Endothelial cell of umbilical vein (primary cell): ENCODE measurements at regions not wholly inside any gene's neighbourhood (a gene's known extent, or its start where the extent isn't known, plus 50 kb on each side); places are given as distances from the start of the nearest gene placed in this dataset.

Source experiments
- BruUV-seq: library from RNA; stranded (reverse); fragments of 400-500 nt; replicated peaks from 2 replicates; lab custom pipeline; 2021; lab: Mats Ljungman, UMichigan
- CTCF ChIA-PET: fragments of 300-600, 350-600 bp; sonication (Branson Sonifier 250); formaldehyde crosslinking; loops from one replicate; lab custom pipeline; 2021; ENCODE audit warnings: antibody characterized with exemption, inconsistent platforms; lab: Charles Lee
- POLR2A ChIA-PET: fragments of 300-600, 350-600 bp; sonication (Branson Sonifier 250); formaldehyde crosslinking; loops from one replicate; lab custom pipeline; 2021; ENCODE audit warnings: antibody characterized with exemption, inconsistent platforms; lab: Charles Lee
- DNase-seq: peaks from one replicate; pipeline ENCODE4 v3.0.0-alpha.2; 2011; ENCODE audit warnings: low read depth, low spot score
- FAIRE-seq: peaks from 2 replicates; lab custom pipeline; 2011; peaks lifted over from hg19 to GRCh38; lab: Jason Lieb, UNC
- H2AFZ ChIP-seq: 2 replicates; pipeline ENCODE4 v1.6.0; 2012; ENCODE audit warnings: low read depth, low read length, control low read depth, inconsistent platforms
- H3K27ac ChIP-seq: 2 replicates; pipeline ENCODE4 v1.5.1; 2011; ENCODE audit warnings: low read depth, mild to moderate bottlenecking, control low read depth, low read length, moderate library complexity; ENCODE audit not compliant: insufficient read depth
- H3K27me3 ChIP-seq, 2 experiments: 2 replicates each; pipeline versions ENCODE4 v1.6.0 to v1.6.1; 2011; ENCODE audit warnings: low read length in 2 of 2, mixed read lengths in 1 of 2; ENCODE audit not compliant: control insufficient read depth in 2 of 2, insufficient read depth in 2 of 2
- H3K36me3 ChIP-seq, 2 experiments: 2 replicates in 1 of 2; 3 replicates in 1 of 2; pipeline ENCODE4 v1.5.1; 2011; ENCODE audit warnings: low read length in 2 of 2, mild to moderate bottlenecking in 1 of 2, moderate library complexity in 1 of 2; ENCODE audit not compliant: control insufficient read depth in 2 of 2, insufficient read depth in 2 of 2; ENCODE audit errors: extremely low read depth in 1 of 2
- H3K4me1 ChIP-seq: 3 replicates; pipeline ENCODE4 v1.5.1; 2011; ENCODE audit warnings: mild to moderate bottlenecking, low read length; ENCODE audit not compliant: control insufficient read depth, insufficient read depth; ENCODE audit errors: extremely low read depth
- H3K4me2 ChIP-seq: 2 replicates; pipeline ENCODE4 v1.6.1; 2011; ENCODE audit warnings: low read length, control low read depth, mixed read lengths; ENCODE audit not compliant: insufficient read depth
- H3K4me3 ChIP-seq, 3 experiments: fragments of 200-600 bp in 1 of 3; sonication (generic), shearing (Covaris generic) in 1 of 3; replicated peaks in 1 of 3; 2 replicates each; pipeline ENCODE4 v1.5.1; 2011 to 2016; ENCODE audit warnings: control low read depth in 3 of 3, low read length in 3 of 3, mild to moderate bottlenecking in 2 of 3, inconsistent platforms in 1 of 3, low read depth in 1 of 3, moderate library complexity in 1 of 3; ENCODE audit not compliant: insufficient read depth in 1 of 3
- H3K79me2 ChIP-seq: 2 replicates; pipeline ENCODE4 v1.6.0; 2012; ENCODE audit warnings: low read length, inconsistent platforms; ENCODE audit not compliant: control insufficient read depth, insufficient read depth
- H3K9ac ChIP-seq: replicated peaks from 2 replicates; pipeline ENCODE3; 2011; ENCODE audit warnings: low read length, control low read depth; ENCODE audit not compliant: insufficient read depth; ENCODE audit errors: extremely low read depth
- H3K9me1 ChIP-seq: replicated peaks from 3 replicates; pipeline ENCODE4 v1.6.0; 2011; ENCODE audit warnings: mild to moderate bottlenecking, low read length; ENCODE audit not compliant: control insufficient read depth, insufficient read depth; ENCODE audit errors: extremely low read depth
- H3K9me3 ChIP-seq: replicated peaks from 2 replicates; pipeline ENCODE4 v1.5.1; 2012; ENCODE audit warnings: low read length, inconsistent platforms; ENCODE audit not compliant: control insufficient read depth, insufficient read depth
- H4K20me1 ChIP-seq: replicated peaks from 2 replicates; pipeline ENCODE3; 2011; ENCODE audit warnings: mild to moderate bottlenecking, low read length; ENCODE audit not compliant: control insufficient read depth, insufficient read depth; ENCODE audit errors: extremely low read depth
- EZH2 ChIP-seq: IDR thresholded peaks from 2 replicates; pipeline ENCODE4 v1.6.1; 2012; ENCODE audit warnings: borderline replicate concordance, low read depth, mild to moderate bottlenecking, moderate library complexity, low read length, inconsistent platforms; ENCODE audit not compliant: severe bottlenecking
- FOS ChIP-seq: IDR thresholded peaks from 2 replicates; pipeline ENCODE4 v1.6.1; 2011; ENCODE audit warnings: mild to moderate bottlenecking, low read length, moderate library complexity, borderline replicate concordance; ENCODE audit not compliant: insufficient read depth
- GATA2 ChIP-seq: IDR thresholded peaks from 2 replicates; pipeline ENCODE4 v1.7.0; 2011; ENCODE audit warnings: low read depth, mild to moderate bottlenecking, moderate library complexity, mixed read lengths, low read length; ENCODE audit not compliant: insufficient read length, insufficient read depth
- JUN ChIP-seq: IDR thresholded peaks from 2 replicates; pipeline ENCODE4 v1.6.1; 2011; ENCODE audit warnings: borderline replicate concordance, low read depth; ENCODE audit not compliant: insufficient read length, insufficient read depth
- MYC ChIP-seq: IDR thresholded peaks from one replicate; pipeline ENCODE4 v1.6.1; 2011; ENCODE audit warnings: mild to moderate bottlenecking, low read depth, low read length
- POLR2A ChIP-seq: IDR thresholded peaks from 2 replicates; pipeline ENCODE4 v1.6.1; 2012; ENCODE audit warnings: low read depth, mild to moderate bottlenecking, control low read depth, low read length
- POLR2AphosphoS5 ChIP-seq: IDR thresholded peaks from 2 replicates; pipeline ENCODE4 v1.6.1; 2012; ENCODE audit warnings: low read depth, mild to moderate bottlenecking, control low read depth, low read length, moderate library complexity; ENCODE audit not compliant: insufficient read depth
- dilution Hi-C: fragments of 300-500 bp; cut with MboI; formaldehyde crosslinking; loops from one replicate; pipeline ENCODE4 v1.15.0; 2019; ENCODE audit warnings: low sequenced_read_pairs; ENCODE audit not compliant: extremely low pct_ligation_motif_present
- intact Hi-C: fragments of 100-400 bp; cut with micrococcal nuclease; formaldehyde crosslinking; loops from one replicate; pipeline ENCODE4 v1.10.0; 2022
- TF ChIP-seq, protein P1 (sequence below): IDR thresholded peaks from 2 replicates; pipeline ENCODE4 v1.6.1; 2011; ENCODE audit not compliant: insufficient read depth, insufficient read length
- TF ChIP-seq, protein P2 (sequence below), 2 donors: IDR thresholded peaks; 1 replicate in 1 of 2; 2 replicates in 1 of 2; pipeline ENCODE4 v1.5.1; 2011; ENCODE audit warnings: low read length in 2 of 2, mild to moderate bottlenecking in 2 of 2, moderate library complexity in 2 of 2, control low read depth in 1 of 2, inconsistent platforms in 1 of 2, low read depth in 1 of 2; ENCODE audit not compliant: insufficient read depth in 1 of 2; ENCODE audit errors: extremely low read depth in 1 of 2

DNA sequence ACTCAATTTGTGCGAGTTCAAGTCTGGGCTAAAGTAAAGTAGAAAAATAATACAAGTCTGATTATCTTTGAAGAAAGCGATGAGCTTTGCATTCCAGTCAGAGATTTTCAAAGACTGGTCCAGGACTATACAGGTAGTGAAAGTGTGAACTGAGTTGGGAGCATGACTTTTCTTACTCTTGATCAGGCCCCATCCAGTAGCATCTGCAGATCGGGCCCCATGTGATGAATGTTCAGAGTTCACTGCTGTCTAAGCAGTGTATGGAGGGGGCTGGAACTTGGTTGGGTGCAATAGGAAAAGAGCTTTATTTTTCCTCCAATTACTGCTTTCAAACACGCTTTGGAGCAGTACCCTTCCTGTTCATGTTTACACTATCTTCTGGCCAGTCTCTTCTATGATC, 747.4 kb upstream of the ID2 start:
- intact Hi-C loops (no loop called here), dilution Hi-C loops (no loop called here)
- TF ChIP-seq GATA2 (no peak), EZH2 (no peak), POLR2AphosphoS5 (no peak), POLR2A (no peak), JUN (no peak), MYC (no peak), FOS (no peak)
- TF ChIP-seq, protein P1, sequence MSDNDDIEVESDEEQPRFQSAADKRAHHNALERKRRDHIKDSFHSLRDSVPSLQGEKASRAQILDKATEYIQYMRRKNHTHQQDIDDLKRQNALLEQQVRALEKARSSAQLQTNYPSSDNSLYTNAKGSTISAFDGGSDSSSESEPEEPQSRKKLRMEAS: no peak
- TF ChIP-seq, protein P2, sequence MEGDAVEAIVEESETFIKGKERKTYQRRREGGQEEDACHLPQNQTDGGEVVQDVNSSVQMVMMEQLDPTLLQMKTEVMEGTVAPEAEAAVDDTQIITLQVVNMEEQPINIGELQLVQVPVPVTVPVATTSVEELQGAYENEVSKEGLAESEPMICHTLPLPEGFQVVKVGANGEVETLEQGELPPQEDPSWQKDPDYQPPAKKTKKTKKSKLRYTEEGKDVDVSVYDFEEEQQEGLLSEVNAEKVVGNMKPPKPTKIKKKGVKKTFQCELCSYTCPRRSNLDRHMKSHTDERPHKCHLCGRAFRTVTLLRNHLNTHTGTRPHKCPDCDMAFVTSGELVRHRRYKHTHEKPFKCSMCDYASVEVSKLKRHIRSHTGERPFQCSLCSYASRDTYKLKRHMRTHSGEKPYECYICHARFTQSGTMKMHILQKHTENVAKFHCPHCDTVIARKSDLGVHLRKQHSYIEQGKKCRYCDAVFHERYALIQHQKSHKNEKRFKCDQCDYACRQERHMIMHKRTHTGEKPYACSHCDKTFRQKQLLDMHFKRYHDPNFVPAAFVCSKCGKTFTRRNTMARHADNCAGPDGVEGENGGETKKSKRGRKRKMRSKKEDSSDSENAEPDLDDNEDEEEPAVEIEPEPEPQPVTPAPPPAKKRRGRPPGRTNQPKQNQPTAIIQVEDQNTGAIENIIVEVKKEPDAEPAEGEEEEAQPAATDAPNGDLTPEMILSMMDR (IDR thresholded peaks at IDR 0.05; ENCODE audit: extremely low read depth in 1 of 2, insufficient read depth in 1 of 2, low read depth in 1 of 2, low read length in 2 of 2): no peak
- CTCF ChIA-PET: no interaction called here
- no peak overlapping the region for H3K4me2 ChIP-seq
- no peaks in the 10 kb centered on the region for H3K79me2 ChIP-seq
- H3K36me3 ChIP-seq: no peaks in the 10 kb centered on the region
- peaks cover 5% of the 10 kb centered on the region for H3K9me3 ChIP-seq
- no peaks in the 10 kb centered on the region for H3K4me1 ChIP-seq
- H4K20me1 ChIP-seq: no peaks in the 10 kb centered on the region
- no peak for FAIRE-seq
- H3K9me1 ChIP-seq: no peaks in the 10 kb centered on the region
- H3K27ac ChIP-seq: no peak overlapping the region
- no peak overlapping the region for H3K4me3 ChIP-seq
- POLR2A ChIA-PET: no interaction called here
- BruUV-seq: no TSS peak
- no peaks in the 10 kb centered on the region for H3K27me3 ChIP-seq
- H3K9ac ChIP-seq: no peak overlapping the region
- no peak for DNase-seq
- no peak overlapping the region for H2AFZ ChIP-seq
